GM12878 (cell line): ENCODE measurements at regions not wholly inside any gene's neighbourhood (a gene's known extent, or its start where the extent isn't known, plus 50 kb on each side); places are given as distances from the start of the nearest gene placed in this dataset.

Experiments used
- IRF3 ChIP-seq: fragments of 450-650 bp; IDR thresholded peaks from 2 replicates; pipeline ENCODE4 v1.6.1; 2014; ENCODE audit warnings: mild to moderate bottlenecking
- USF2 ChIP-seq: IDR thresholded peaks from 2 replicates; pipeline ENCODE4 v1.6.1; 2011; ENCODE audit warnings: low read depth, low read length, improper control_type of control experiment, borderline replicate concordance
- YY1 ChIP-seq: IDR thresholded peaks from 2 replicates; pipeline ENCODE4 v1.6.1; 2011; ENCODE audit warnings: low read depth, mild to moderate bottlenecking, low read length

GRCh38 chr21:18655931-18656330 is 252.3 kb upstream of the TMPRSS15 start:
- TF ChIP-seq YY1 (no peak), IRF3 (no peak), USF2 (no peak)
